ENCODE measurements at regions not wholly inside any gene's neighbourhood (a gene's known extent, or its start where the extent isn't known, plus 50 kb on each side); places are given as distances from the start of the nearest gene placed in this dataset.

- TF ChIP-seq CTCF (IDR thresholded peaks at IDR 0.05) (no peak), EP300 (IDR thresholded peaks at IDR 0.05) (no peak)
These were observed 551.1 kb upstream of the CELF4 start for GRCh38 chr18:38116716-38117115.
